Neural cell (in vitro differentiated cells): ENCODE measurements at regions not wholly inside any gene's neighbourhood (a gene's known extent, or its start where the extent isn't known, plus 50 kb on each side); places are given as distances from the start of the nearest gene placed in this dataset.

Source experiments
- CTCF ChIP-seq: fragments of 450-650 bp; IDR thresholded peaks from 2 replicates; pipeline ENCODE4 v1.5.1; 2014; ENCODE audit warnings: antibody characterized with exemption, mild to moderate bottlenecking, moderate library complexity; ENCODE audit not compliant: poor library complexity, severe bottlenecking
- EP300 ChIP-seq: fragments of 450-650 bp; conservative IDR thresholded peaks from 2 replicates; pipeline ENCODE4 v1.6.1; 2014; ENCODE audit warnings: antibody characterized with exemption, mild to moderate bottlenecking, moderate library complexity; ENCODE audit not compliant: poor library complexity, severe bottlenecking
- EZH2 ChIP-seq: fragments of 200-600, 300-800 bp; shearing (Covaris generic), sonication (generic); IDR thresholded peaks from 2 replicates; pipeline ENCODE4 v1.6.1; 2014; ENCODE audit warnings: antibody characterized with exemption, low read length, borderline replicate concordance, mild to moderate bottlenecking; ENCODE audit not compliant: insufficient read depth, poor library complexity, severe bottlenecking
- POLR2AphosphoS5 ChIP-seq: IDR thresholded peaks from 2 replicates; pipeline ENCODE4 v1.6.1; 2012
- RAD21 ChIP-seq: fragments of 450-650 bp; conservative IDR thresholded peaks from 2 replicates; pipeline ENCODE4 v1.6.1; 2014; ENCODE audit warnings: antibody characterized with exemption, mild to moderate bottlenecking, moderate library complexity
- REST ChIP-seq: IDR thresholded peaks from 2 replicates; pipeline ENCODE4 v1.6.1; 2012; ENCODE audit warnings: borderline replicate concordance
- SMC3 ChIP-seq: fragments of 450-650 bp; conservative IDR thresholded peaks from 2 replicates; pipeline ENCODE4 v1.6.1; 2014; ENCODE audit warnings: antibody characterized with exemption, mild to moderate bottlenecking, moderate library complexity; ENCODE audit not compliant: poor library complexity
- TAF1 ChIP-seq: IDR thresholded peaks from 2 replicates; pipeline ENCODE4 v1.6.1; 2012; ENCODE audit warnings: low read depth

- no peak for TF ChIP-seq EP300
- no peak for TF ChIP-seq POLR2AphosphoS5
- no peak for TF ChIP-seq TAF1
- TF ChIP-seq CTCF: no peak
- TF ChIP-seq EZH2: no peak
- no peak for TF ChIP-seq SMC3
- TF ChIP-seq REST: no peak
- no peak for TF ChIP-seq RAD21
Measured at GRCh38 chr21:27885296-27885711, 918.4 kb upstream of the ADAMTS5 start.
